K562 (cell line): ENCODE measurements at regions not wholly inside any gene's neighbourhood (a gene's known extent, or its start where the extent isn't known, plus 50 kb on each side); places are given as distances from the start of the nearest gene placed in this dataset.
"Not testable (repeated sequence)": the region's sequence is repeated elsewhere in the genome, so short reads cannot be mapped to it uniquely, and the experiment has no call there.

Experiments used
- ATF1 ChIP-seq, 2 experiments: fragments of 450-650 bp in 1 of 2; IDR thresholded peaks; 2 replicates each; pipeline ENCODE4 v1.6.1; 2016; ENCODE audit warnings: missing compliant biosample characterization in 1 of 2, missing genetic modification characterization in 1 of 2
- E2F5 ChIP-seq: sonication (generic); formaldehyde crosslinking; IDR thresholded peaks from 2 replicates; pipeline ENCODE4 v1.8.0; 2022; ENCODE audit warnings: mild to moderate bottlenecking, missing genetic modification reagents
- JUND ChIP-seq, 2 experiments: IDR thresholded peaks; 2 replicates in 1 of 2; 3 replicates in 1 of 2; pipeline ENCODE4 v1.6.1; 2011; ENCODE audit warnings: borderline replicate concordance in 2 of 2, low read depth in 2 of 2, low read length in 2 of 2, improper control_type of control experiment in 1 of 2, missing biosample characterization in 1 of 2, missing genetic modification characterization in 1 of 2, missing genetic modification reagents in 1 of 2
- MBD2 ChIP-seq: sonication (generic); IDR thresholded peaks from 2 replicates; pipeline ENCODE4 v1.6.1; 2016; ENCODE audit warnings: low read depth, borderline replicate concordance
- RBM15 ChIP-seq: fragments of 200-400 bp; formaldehyde crosslinking; IDR thresholded peaks from 2 replicates; pipeline ENCODE4 v1.6.1; 2018; ENCODE audit warnings: mild to moderate bottlenecking, low read length, moderate library complexity; ENCODE audit not compliant: insufficient read depth
- ZNF583 ChIP-seq: fragments of 250-450 bp; sonication (Bioruptor Pico); IDR thresholded peaks from 2 replicates; pipeline ENCODE4 v1.4.0; 2020

- TF ChIP-seq ZNF583 (CRISPR knock-in tag); MBD2; E2F5 (CRISPR knock-in tag); RBM15; JUND (IDR thresholded peaks at IDR 0.05; ENCODE audit: borderline replicate concordance, low read depth, low read length); JUND (tag; IDR thresholded peaks at IDR 0.05; ENCODE audit: borderline replicate concordance, low read depth, low read length); ATF1 (CRISPR knock-in tag; IDR thresholded peaks at IDR 0.05); ATF1 (tag; IDR thresholded peaks at IDR 0.05): not testable (repeated sequence)
Observed at GRCh38 chr14:48260394-48261295, 585.2 kb upstream of the MDGA2 start.
